ENCODE measurements at regions not wholly inside any gene's neighbourhood (a gene's known extent, or its start where the extent isn't known, plus 50 kb on each side); places are given as distances from the start of the nearest gene placed in this dataset.

GRCh38 chr1:221308534-221309511, 429.6 kb downstream of the HLX start:
- Histone ChIP-seq H3K4me3 (ENCODE audit: low read depth, low read length) (no peak overlapping the region), H3K27ac (no peak overlapping the region), H3K36me3 (replicated peaks) (no peaks in the 10 kb centered on the region), H3K27me3 (replicated peaks) (no peaks in the 10 kb centered on the region)
- DNase-seq = no peak
- no peak for TF ChIP-seq CTCF (IDR thresholded peaks at IDR 0.05; ENCODE audit: low read depth, low read length, missing control alignments)
- in situ Hi-C loops (cut with HindIII; ENCODE audit: low pct_ligation_motif_present, low sequenced_read_pairs) = no loop called here

GRCh38 chr1:221309723-221310122, 430.5 kb downstream of the HLX start:
- Histone ChIP-seq H3K27ac (no peak overlapping the region), H3K36me3 (replicated peaks) (no peaks in the 10 kb centered on the region), H3K4me3 (ENCODE audit: low read depth, low read length) (no peak overlapping the region), H3K27me3 (replicated peaks) (no peaks in the 10 kb centered on the region)
- TF ChIP-seq CTCF (IDR thresholded peaks at IDR 0.05; ENCODE audit: low read depth, low read length, missing control alignments) = no peak
- no peak for DNase-seq
- in situ Hi-C loops (cut with HindIII; ENCODE audit: low pct_ligation_motif_present, low sequenced_read_pairs) = no loop called here

- Histone ChIP-seq H3K27ac (no peak overlapping the region), H3K4me3 (ENCODE audit: low read depth, low read length) (no peak overlapping the region), H3K27me3 (replicated peaks) (no peaks in the 10 kb centered on the region), H3K36me3 (replicated peaks) (no peaks in the 10 kb centered on the region)
- in situ Hi-C loops (cut with HindIII; ENCODE audit: low pct_ligation_motif_present, low sequenced_read_pairs) = no loop called here
- TF ChIP-seq CTCF (IDR thresholded peaks at IDR 0.05; ENCODE audit: low read depth, low read length, missing control alignments) = no peak
- DNase-seq = no peak
Measured at GRCh38 chr1:221310180-221310579, 430.9 kb downstream of the HLX start.

GRCh38 chr1:221315330-221315729, 426.6 kb downstream of the DUSP10 start:
- no peak for TF ChIP-seq CTCF (IDR thresholded peaks at IDR 0.05; ENCODE audit: low read depth, low read length, missing control alignments)
- in situ Hi-C loops (cut with HindIII; ENCODE audit: low pct_ligation_motif_present, low sequenced_read_pairs) = no loop called here
- Histone ChIP-seq H3K4me3 (ENCODE audit: low read depth, low read length) (no peak overlapping the region), H3K27me3 (replicated peaks) (no peaks in the 10 kb centered on the region), H3K36me3 (replicated peaks) (no peaks in the 10 kb centered on the region), H3K27ac (no peak overlapping the region)
- DNase-seq = peak; percentile 41

- TF ChIP-seq CTCF (IDR thresholded peaks at IDR 0.05; ENCODE audit: low read depth, low read length, missing control alignments) = no peak
- DNase-seq = no peak
- H3K27ac ChIP-seq = no peak overlapping the region
- in situ Hi-C loops (cut with HindIII; ENCODE audit: low pct_ligation_motif_present, low sequenced_read_pairs) = no loop called here
- no peak overlapping the region for H3K4me3 ChIP-seq (ENCODE audit: low read depth, low read length)
- H3K36me3 ChIP-seq (replicated peaks) = no peaks in the 10 kb centered on the region
- no peaks in the 10 kb centered on the region for H3K27me3 ChIP-seq (replicated peaks)
Measured at GRCh38 chr1:221316491-221317056, 425.3 kb downstream of the DUSP10 start.
